OCI-LY3 (cell line): ENCODE measurements at regions not wholly inside any gene's neighbourhood (a gene's known extent, or its start where the extent isn't known, plus 50 kb on each side); places are given as distances from the start of the nearest gene placed in this dataset.

Experiments
- H2AFZ ChIP-seq: fragments of 200-600, 300-600 bp; shearing (Covaris generic); 2 replicates; pipeline ENCODE4 v1.6.0; 2014; ENCODE audit warnings: antibody characterized with exemption, low read depth, low read length
- H3K27ac ChIP-seq: fragments of 200-600, 300-600 bp; sonication (generic); 2 replicates; pipeline ENCODE4 v1.5.1; 2014; ENCODE audit warnings: mild to moderate bottlenecking, low read length, moderate library complexity, mixed read lengths
- H3K27me3 ChIP-seq: fragments of 200-600, 300-600 bp; sonication (generic); 2 replicates; pipeline ENCODE4 v1.6.1; 2014; ENCODE audit warnings: low read depth, low read length, mixed read lengths
- H3K36me3 ChIP-seq: fragments of 200-600, 300-600 bp; sonication (generic); replicated peaks from 2 replicates; pipeline ENCODE3; 2014; ENCODE audit warnings: low read depth, low read length, mixed read lengths
- H3K4me1 ChIP-seq: fragments of 300-600, 200-600 bp; sonication (generic); 2 replicates; pipeline ENCODE4 v1.6.1; 2014; ENCODE audit warnings: low read length, mixed read lengths
- H3K4me2 ChIP-seq: fragments of 200-600, 300-600 bp; sonication (generic); 2 replicates; pipeline ENCODE4 v1.6.1; 2014; ENCODE audit warnings: low read length, mixed read lengths
- H3K4me3 ChIP-seq: fragments of 300-600, 200-600 bp; sonication (generic); 2 replicates; pipeline ENCODE4 v1.5.1; 2014; ENCODE audit warnings: antibody characterized with exemption, mild to moderate bottlenecking, low read length, moderate library complexity
- H3K79me2 ChIP-seq: fragments of 300-600, 200-600 bp; shearing (Covaris generic); 2 replicates; pipeline ENCODE4 v1.6.1; 2014; ENCODE audit warnings: mild to moderate bottlenecking, low read length, mixed read lengths
- H3K9ac ChIP-seq: fragments of 300-600, 200-600 bp; shearing (Covaris generic); 2 replicates; pipeline ENCODE4 v1.6.0; 2014; ENCODE audit warnings: mild to moderate bottlenecking, low read length, moderate library complexity
- H3K9me3 ChIP-seq: fragments of 200-600, 300-600 bp; shearing (Covaris generic); 2 replicates; pipeline ENCODE4 v1.6.1; 2014; ENCODE audit warnings: low read length, mixed read lengths; ENCODE audit not compliant: insufficient read depth
- H4K20me1 ChIP-seq: fragments of 200-600, 300-600 bp; sonication (generic); 2 replicates; pipeline ENCODE4 v1.6.1; 2016; ENCODE audit warnings: low read length, mixed read lengths; ENCODE audit not compliant: insufficient read depth
- CTCF ChIP-seq: fragments of 200-600, 300-600 bp; sonication (generic); IDR thresholded peaks from 2 replicates; pipeline ENCODE4 v1.5.1; 2014; ENCODE audit warnings: antibody characterized with exemption, low read length, low read depth
- EZH2phosphoT487 ChIP-seq: fragments of 200-600 bp; shearing (Covaris generic); IDR thresholded peaks from 2 replicates; pipeline ENCODE4 v1.6.1; 2018; ENCODE audit warnings: antibody characterized with exemption, mixed run types, low read depth

- Histone ChIP-seq H3K79me2 (no peaks in the 10 kb centered on the region), H3K27me3 (no peaks in the 10 kb centered on the region), H2AFZ (no peak overlapping the region), H3K4me1 (no peaks in the 10 kb centered on the region), H3K4me3 (no peak overlapping the region), H3K4me2 (no peak overlapping the region), H3K9me3 (no peaks in the 10 kb centered on the region), H3K27ac (no peak overlapping the region), H3K9ac (no peak overlapping the region), H3K36me3 (no peaks in the 10 kb centered on the region), H4K20me1 (no peaks in the 10 kb centered on the region)
- TF ChIP-seq CTCF (no peak), EZH2phosphoT487 (no peak)
Observed at GRCh38 chr14:28677381-28677780, 89.2 kb upstream of the FOXG1 start.

- TF ChIP-seq CTCF (no peak), EZH2phosphoT487 (no peak)
- no peak overlapping the region for H3K4me3 ChIP-seq
- H3K9ac ChIP-seq, result no peak overlapping the region
- H3K27ac ChIP-seq, result no peak overlapping the region
- no peaks in the 10 kb centered on the region for H3K36me3 ChIP-seq
- H4K20me1 ChIP-seq, result no peaks in the 10 kb centered on the region
- H3K4me2 ChIP-seq, result no peak overlapping the region
- no peaks in the 10 kb centered on the region for H3K79me2 ChIP-seq
- H3K4me1 ChIP-seq, result no peaks in the 10 kb centered on the region
- no peaks in the 10 kb centered on the region for H3K9me3 ChIP-seq
- no peak overlapping the region for H2AFZ ChIP-seq
- no peaks in the 10 kb centered on the region for H3K27me3 ChIP-seq
Observed at GRCh38 chr14:28678887-28679286, 87.7 kb upstream of the FOXG1 start.

- no peaks in the 10 kb centered on the region for H3K4me1 ChIP-seq
- H3K9ac ChIP-seq, result no peak overlapping the region
- no peak overlapping the region for H2AFZ ChIP-seq
- H3K27ac ChIP-seq, result no peak overlapping the region
- H3K27me3 ChIP-seq, result no peaks in the 10 kb centered on the region
- H3K9me3 ChIP-seq, result no peaks in the 10 kb centered on the region
- H4K20me1 ChIP-seq, result no peaks in the 10 kb centered on the region
- H3K4me2 ChIP-seq, result no peak overlapping the region
- no peak overlapping the region for H3K4me3 ChIP-seq
- TF ChIP-seq EZH2phosphoT487 (no peak), CTCF (no peak)
- H3K36me3 ChIP-seq, result no peaks in the 10 kb centered on the region
- H3K79me2 ChIP-seq, result no peaks in the 10 kb centered on the region
Observed at GRCh38 chr14:28681681-28682080, 84.9 kb upstream of the FOXG1 start.

- no peaks in the 10 kb centered on the region for H3K27me3 ChIP-seq
- TF ChIP-seq CTCF (no peak), EZH2phosphoT487 (no peak)
- no peak overlapping the region for H3K4me2 ChIP-seq
- no peak overlapping the region for H2AFZ ChIP-seq
- no peaks in the 10 kb centered on the region for H4K20me1 ChIP-seq
- H3K27ac ChIP-seq, result no peak overlapping the region
- H3K4me1 ChIP-seq, result no peaks in the 10 kb centered on the region
- no peak overlapping the region for H3K9ac ChIP-seq
- no peaks in the 10 kb centered on the region for H3K9me3 ChIP-seq
- no peaks in the 10 kb centered on the region for H3K36me3 ChIP-seq
- no peak overlapping the region for H3K4me3 ChIP-seq
- no peaks in the 10 kb centered on the region for H3K79me2 ChIP-seq
Observed at GRCh38 chr14:28690029-28690692, 76.4 kb upstream of the FOXG1 start.
